ENCODE measurements at regions not wholly inside any gene's neighbourhood (a gene's known extent, or its start where the extent isn't known, plus 50 kb on each side); places are given as distances from the start of the nearest gene placed in this dataset.

GRCh38 chr9:1598270-1598669, 416.9 kb upstream of the SMARCA2 start:
- DNase-seq: no peak

- no peak for DNase-seq
These were observed 415.2 kb upstream of the SMARCA2 start for GRCh38 chr9:1599961-1600360.

- no peak for DNase-seq
These were observed 410.1 kb upstream of the SMARCA2 start for GRCh38 chr9:1604942-1605560.

GRCh38 chr9:1606253-1606652, 408.9 kb upstream of the SMARCA2 start:
- no peak for DNase-seq

GRCh38 chr9:1612886-1613285, 402.3 kb upstream of the SMARCA2 start:
- DNase-seq: no peak

- DNase-seq: no peak
These were observed 397.7 kb upstream of the SMARCA2 start for GRCh38 chr9:1617419-1617818.

- DNase-seq: peak; percentile 3
These were observed 395.0 kb upstream of the SMARCA2 start for GRCh38 chr9:1619915-1620710.

GRCh38 chr9:1637401-1637800, 377.7 kb upstream of the SMARCA2 start:
- no peak for DNase-seq

- no peak for DNase-seq
These were observed 376.0 kb upstream of the SMARCA2 start for GRCh38 chr9:1639166-1639565.

GRCh38 chr9:1647776-1648175, 367.4 kb upstream of the SMARCA2 start:
- no peak for DNase-seq

- DNase-seq: no peak
These were observed 361.9 kb upstream of the SMARCA2 start for GRCh38 chr9:1653282-1653681.

- no peak for DNase-seq
These were observed 356.3 kb upstream of the SMARCA2 start for GRCh38 chr9:1658661-1659362.

- DNase-seq: no peak
These were observed 355.8 kb upstream of the SMARCA2 start for GRCh38 chr9:1659363-1659690.

- DNase-seq: no peak
These were observed 346.7 kb upstream of the SMARCA2 start for GRCh38 chr9:1668441-1668840.

- no peak for DNase-seq
These were observed 341.8 kb upstream of the SMARCA2 start for GRCh38 chr9:1673300-1673699.

GRCh38 chr9:1676771-1677170, 338.4 kb upstream of the SMARCA2 start:
- no peak for DNase-seq

- no peak for DNase-seq
These were observed 331.2 kb upstream of the SMARCA2 start for GRCh38 chr9:1683951-1684350.

GRCh38 chr9:1698991-1699390, 316.2 kb upstream of the SMARCA2 start:
- no peak for DNase-seq

- no peak for DNase-seq
These were observed 314.0 kb upstream of the SMARCA2 start for GRCh38 chr9:1701113-1701512.

- DNase-seq: no peak
These were observed 312.4 kb upstream of the SMARCA2 start for GRCh38 chr9:1702701-1703100.

GRCh38 chr9:1707291-1707690, 307.9 kb upstream of the SMARCA2 start:
- peak; percentile 30 for DNase-seq

- DNase-seq: no peak
These were observed 306.9 kb upstream of the SMARCA2 start for GRCh38 chr9:1708219-1708618.

GRCh38 chr9:1709347-1709746, 305.8 kb upstream of the SMARCA2 start:
- no peak for DNase-seq

GRCh38 chr9:1712861-1713450, 302.2 kb upstream of the SMARCA2 start:
- no peak for DNase-seq

Measured in DMS153 (cell line).